Activated T-cell treated with anti-CD3 and anti-CD28 coated beads for 1 hour (primary cell): ENCODE measurements at regions not wholly inside any gene's neighbourhood (a gene's known extent, or its start where the extent isn't known, plus 50 kb on each side); places are given as distances from the start of the nearest gene placed in this dataset.
"Not testable (repeated sequence)": the region's sequence is repeated elsewhere in the genome, so short reads cannot be mapped to it uniquely, and the experiment has no call there.

Experiments
- DNase-seq: peaks from one replicate; pipeline ENCODE4 v3.0.0-alpha.2; 2020; ENCODE audit warnings: low read depth

GRCh38 chr2:64743739-64744330, 90.1 kb upstream of the SERTAD2 start:
- no peak for DNase-seq

- no peak for DNase-seq
Measured at GRCh38 chr2:64745562-64745961, 91.8 kb upstream of the SERTAD2 start.

GRCh38 chr2:64747690-64748091, 94.0 kb upstream of the SERTAD2 start:
- DNase-seq = not testable (repeated sequence)

- no peak for DNase-seq
Measured at GRCh38 chr2:64748147-64748546, 94.4 kb upstream of the SERTAD2 start.

- no peak for DNase-seq
Measured at GRCh38 chr2:64748561-64748960, 94.8 kb upstream of the SERTAD2 start.

- DNase-seq = no peak
Measured at GRCh38 chr2:64749446-64749845, 95.7 kb upstream of the SERTAD2 start.

GRCh38 chr2:64750001-64750816, 96.5 kb upstream of the SERTAD2 start:
- DNase-seq = peak; percentile 17

GRCh38 chr2:64750817-64751285, 97.1 kb upstream of the SERTAD2 start:
- DNase-seq = peak; percentile 92

GRCh38 chr2:64751286-64752260, 97.9 kb upstream of the SERTAD2 start:
- DNase-seq = no peak

GRCh38 chr2:64753399-64753798, 99.7 kb upstream of the SERTAD2 start:
- no peak for DNase-seq

GRCh38 chr2:64754570-64754969, 100.9 kb upstream of the SERTAD2 start:
- DNase-seq = no peak

GRCh38 chr2:64757126-64757525, 103.4 kb upstream of the SERTAD2 start:
- DNase-seq = no peak

- no peak for DNase-seq
Measured at GRCh38 chr2:64760128-64760527, 106.4 kb upstream of the SERTAD2 start.

GRCh38 chr2:64762301-64762997, 108.7 kb upstream of the SERTAD2 start:
- no peak for DNase-seq

- no peak for DNase-seq
Measured at GRCh38 chr2:64763126-64763525, 109.4 kb upstream of the SERTAD2 start.

- DNase-seq = no peak
Measured at GRCh38 chr2:64765160-64765805, 111.6 kb upstream of the SERTAD2 start.

GRCh38 chr2:64766841-64767669, 113.3 kb upstream of the SERTAD2 start:
- DNase-seq = no peak

- DNase-seq = peak; percentile 56
Measured at GRCh38 chr2:64767670-64768468, 114.2 kb upstream of the SERTAD2 start.

- DNase-seq = no peak
Measured at GRCh38 chr2:64768491-64769005, 114.8 kb upstream of the SERTAD2 start.
